ENCODE measurements at regions not wholly inside any gene's neighbourhood (a gene's known extent, or its start where the extent isn't known, plus 50 kb on each side); places are given as distances from the start of the nearest gene placed in this dataset.

GRCh38 chr5:168155585-168155984, 135.9 kb upstream of the WWC1 start:
- no peak for ATAC-seq
- intact Hi-C loops (cut with micrococcal nuclease), result no loop called here
- Mint-ChIP-seq H3K36me3 (no peaks in the 10 kb centered on the region), H3K27ac (no peak overlapping the region), H3K4me1 (peaks cover 0 to 4% of the 10 kb centered on the region in 2 donors), H3K27me3 (ENCODE audit: low read depth in 2 of 2) (peaks cover 0 to 5% of the 10 kb centered on the region in 2 donors), H3K4me3 (no peak overlapping the region), H3K9me3 (no peaks in the 10 kb centered on the region)
- Histone ChIP-seq H3K36me3 (ENCODE audit: control insufficient read depth, insufficient read depth, low read length) (no peaks in the 10 kb centered on the region), H3K4me3 (ENCODE audit: low read length) (no peak overlapping the region), H3K4me1 (ENCODE audit: control insufficient read depth, insufficient read depth, low read length) (no peaks in the 10 kb centered on the region), H3K9me3 (ENCODE audit: control insufficient read depth, insufficient read depth, low read length) (no peaks in the 10 kb centered on the region), H3K27ac (ENCODE audit: low read length) (no peak overlapping the region), H3K27me3 (ENCODE audit: control insufficient read depth, insufficient read depth, low read length) (no peaks in the 10 kb centered on the region)
- no peak for TF ChIP-seq CTCF (IDR thresholded peaks at IDR 0.05)
- 73% methylated on average over 1 of the region's 2 CpGs for WGBS (ENCODE audit: insufficient coverage)
- no peak for DNase-seq

- no CpG with 5 or more reads among the region's 1 CpG for WGBS (ENCODE audit: insufficient coverage)
- Mint-ChIP-seq H3K4me1 (peaks cover 0 to 4% of the 10 kb centered on the region in 2 donors), H3K4me3 (no peak overlapping the region), H3K36me3 (no peaks in the 10 kb centered on the region), H3K27ac (no peak overlapping the region), H3K27me3 (ENCODE audit: low read depth in 2 of 2) (peaks cover 0 to 5% of the 10 kb centered on the region in 2 donors), H3K9me3 (no peaks in the 10 kb centered on the region)
- DNase-seq (no peak), ATAC-seq (no peak)
- intact Hi-C loops (cut with micrococcal nuclease), result no loop called here
- no peak for TF ChIP-seq CTCF (IDR thresholded peaks at IDR 0.05)
- Histone ChIP-seq H3K4me3 (ENCODE audit: low read length) (no peak overlapping the region), H3K27ac (ENCODE audit: low read length) (no peak overlapping the region), H3K27me3 (ENCODE audit: control insufficient read depth, insufficient read depth, low read length) (no peaks in the 10 kb centered on the region), H3K36me3 (ENCODE audit: control insufficient read depth, insufficient read depth, low read length) (no peaks in the 10 kb centered on the region), H3K9me3 (ENCODE audit: control insufficient read depth, insufficient read depth, low read length) (no peaks in the 10 kb centered on the region), H3K4me1 (ENCODE audit: control insufficient read depth, insufficient read depth, low read length) (no peaks in the 10 kb centered on the region)
Measured at GRCh38 chr5:168156170-168156569, 135.3 kb upstream of the WWC1 start.

GRCh38 chr5:168157141-168157540, 134.3 kb upstream of the WWC1 start:
- Mint-ChIP-seq H3K4me1 (peaks cover 0 to 4% of the 10 kb centered on the region in 2 donors), H3K4me3 (no peak overlapping the region), H3K36me3 (no peaks in the 10 kb centered on the region), H3K27me3 (ENCODE audit: low read depth in 2 of 2) (peaks cover 0 to 5% of the 10 kb centered on the region in 2 donors), H3K9me3 (no peaks in the 10 kb centered on the region), H3K27ac (no peak overlapping the region)
- Histone ChIP-seq H3K27ac (ENCODE audit: low read length) (no peak overlapping the region), H3K27me3 (ENCODE audit: control insufficient read depth, insufficient read depth, low read length) (no peaks in the 10 kb centered on the region), H3K4me3 (ENCODE audit: low read length) (no peak overlapping the region), H3K4me1 (ENCODE audit: control insufficient read depth, insufficient read depth, low read length) (no peaks in the 10 kb centered on the region), H3K9me3 (ENCODE audit: control insufficient read depth, insufficient read depth, low read length) (no peaks in the 10 kb centered on the region), H3K36me3 (ENCODE audit: control insufficient read depth, insufficient read depth, low read length) (no peaks in the 10 kb centered on the region)
- 87% methylated on average over 2 of the region's 2 CpGs for WGBS (ENCODE audit: insufficient coverage)
- DNase-seq, result no peak
- ATAC-seq, result no peak
- no peak for TF ChIP-seq CTCF (IDR thresholded peaks at IDR 0.05)
- intact Hi-C loops (cut with micrococcal nuclease), result no loop called here

GRCh38 chr5:168159425-168159824, 132.0 kb upstream of the WWC1 start:
- H3K36me3 ChIP-seq (ENCODE audit: control insufficient read depth, insufficient read depth, low read length), result no peaks in the 10 kb centered on the region
- no peak overlapping the region for H3K27ac ChIP-seq (ENCODE audit: low read length)
- H3K27me3 Mint-ChIP-seq (ENCODE audit: low read depth in 2 of 2), result peaks cover 0 to 5% of the 10 kb centered on the region in 2 donors
- no peak overlapping the region for H3K4me3 ChIP-seq (ENCODE audit: low read length)
- peak in 1 of 2 donors; percentile 21 for DNase-seq
- H3K27me3 ChIP-seq (ENCODE audit: control insufficient read depth, insufficient read depth, low read length), result no peaks in the 10 kb centered on the region
- no peak for ATAC-seq
- no peak overlapping the region for H3K4me3 Mint-ChIP-seq
- H3K9me3 Mint-ChIP-seq, result no peaks in the 10 kb centered on the region
- no peak for TF ChIP-seq CTCF (IDR thresholded peaks at IDR 0.05)
- no peaks in the 10 kb centered on the region for H3K4me1 ChIP-seq (ENCODE audit: control insufficient read depth, insufficient read depth, low read length)
- no peaks in the 10 kb centered on the region for H3K9me3 ChIP-seq (ENCODE audit: control insufficient read depth, insufficient read depth, low read length)
- intact Hi-C loops (cut with micrococcal nuclease), result no loop called here
- no peaks in the 10 kb centered on the region for H3K36me3 Mint-ChIP-seq
- H3K4me1 Mint-ChIP-seq, result peaks cover 0 to 4% of the 10 kb centered on the region in 2 donors
- 50% methylated on average over 3 of the region's 3 CpGs for WGBS (ENCODE audit: insufficient coverage)
- H3K27ac Mint-ChIP-seq, result no peak overlapping the region

All from natural killer cell (primary cell).